Upper lobe of left lung (tissue), 4 donors: ENCODE measurements at regions not wholly inside any gene's neighbourhood (a gene's known extent, or its start where the extent isn't known, plus 50 kb on each side); places are given as distances from the start of the nearest gene placed in this dataset.

Experiments used
- CTCF ChIP-seq, 6 experiments: fragments of 450-650 bp in 4 of 6; fragments of 200-600 bp in 2 of 6; sonication (generic) in 2 of 6; IDR thresholded peaks; one replicate each; pipeline ENCODE4 v1.5.1; 2016 to 2019; ENCODE audit warnings: antibody characterized with exemption in 6 of 6
- EP300 ChIP-seq, 4 donors: sonication (generic); formaldehyde crosslinking; IDR thresholded peaks; one replicate each; pipeline ENCODE4 v1.5.1; 2017; ENCODE audit warnings: antibody characterized with exemption in 4 of 4, control low read depth in 2 of 4
- POLR2A ChIP-seq, 4 donors: fragments of 450-650 bp; IDR thresholded peaks; one replicate each; pipeline ENCODE4 v1.5.1; 2016 to 2017; ENCODE audit warnings: antibody characterized with exemption in 4 of 4, mild to moderate bottlenecking in 2 of 4

GRCh38 chr2:12334412-12334966 lies 382.2 kb upstream of the TRIB2 start:
- TF ChIP-seq POLR2A (IDR thresholded peaks at IDR 0.05) (no peak), CTCF (IDR thresholded peaks at IDR 0.05) (no peak), EP300 (IDR thresholded peaks at IDR 0.05) (no peak)
